ENCODE measurements at regions not wholly inside any gene's neighbourhood (a gene's known extent, or its start where the extent isn't known, plus 50 kb on each side); places are given as distances from the start of the nearest gene placed in this dataset.

GRCh38 chr10:123323884-123324283 lies 169.7 kb downstream of the BUB3 start:
- Histone ChIP-seq H3K9me1 (ENCODE audit: control insufficient read depth, insufficient read depth, low read length) (no peaks in the 10 kb centered on the region), H3K9me3 (replicated peaks; ENCODE audit: control insufficient read depth, insufficient read depth, low read depth, low read length) (no peaks in the 10 kb centered on the region), H2AFZ (ENCODE audit: low read depth, low read length) (no peak overlapping the region), H3K4me3 (no peak overlapping the region), H3K4me2 (ENCODE audit: insufficient read depth, low read length) (no peak overlapping the region), H3K9ac (ENCODE audit: insufficient read depth in 1 of 2, low read depth in 2 of 2, low read length in 2 of 2) (no peak overlapping the region), H3K27me3 (ENCODE audit: control insufficient read depth in 2 of 2, insufficient read depth in 2 of 2, low read length in 2 of 2) (no peaks in the 10 kb centered on the region), H3K79me2 (ENCODE audit: control insufficient read depth, insufficient read depth, low read length) (no peaks in the 10 kb centered on the region), H3K4me1 (replicated peaks in 1 of 2; ENCODE audit: control insufficient read depth in 2 of 2, insufficient read depth in 2 of 2, low read length in 2 of 2) (no peaks in the 10 kb centered on the region), H3K36me3 (ENCODE audit: control insufficient read depth, insufficient read depth, low read length) (no peaks in the 10 kb centered on the region), H4K20me1 (replicated peaks; ENCODE audit: control insufficient read depth, insufficient read depth, low read length) (no peaks in the 10 kb centered on the region), H3K27ac (ENCODE audit: extremely low read depth, low read depth, low read length) (no peak overlapping the region)
- WGBS (ENCODE audit: insufficient coverage, low coverage, missing lambda C conversion rate) = 6% methylated on average over 2 of the region's 3 CpGs
- no TSS peak for BruUV-seq (replicated peaks)
- FAIRE-seq = no peak
- no peak for DNase-seq (ENCODE audit: extremely low read depth in 1 of 4, low spot score in 3 of 4)
- TF ChIP-seq SAP30 (IDR thresholded peaks at IDR 0.05; ENCODE audit: borderline replicate concordance, insufficient read depth, low read depth, low read length, poor library complexity, severe bottlenecking) (no peak), ZBTB8A (IDR thresholded peaks at IDR 0.05; ENCODE audit: partially characterized antibody) (no peak), ZNF212 (CRISPR knock-in tag; IDR thresholded peaks at IDR 0.05) (no peak), MED1 (CRISPR knock-in tag; IDR thresholded peaks at IDR 0.05; ENCODE audit: borderline replicate concordance) (no peak), SIN3B (IDR thresholded peaks at IDR 0.05; ENCODE audit: low read depth) (no peak), PBX2 (CRISPR knock-in tag; IDR thresholded peaks at IDR 0.05; ENCODE audit: low read depth) (no peak), PBX2 (tag; conservative IDR thresholded peaks at IDR 0.05; ENCODE audit: low read depth) (no peak), NRF1 (conservative IDR thresholded peaks at IDR 0.05 in 1 of 2, IDR thresholded peaks at IDR 0.05 in 1 of 2) (no peak), CBFA2T3 (IDR thresholded peaks at IDR 0.05) (no peak), ZNF280B (CRISPR knock-in tag; IDR thresholded peaks at IDR 0.05) (no peak), CAMTA2 (CRISPR knock-in tag; conservative IDR thresholded peaks at IDR 0.05) (no peak)
- CTCF ChIA-PET (ENCODE audit: low intra/inter-chr PET ratio) = no interaction called here
- intact Hi-C loops (cut with micrococcal nuclease) (no loop called here), in situ Hi-C loops (cut with MboI) (no loop called here)
- POLR2A ChIA-PET = no interaction called here
- no peak for ATAC-seq
